ENCODE measurements at regions not wholly inside any gene's neighbourhood (a gene's known extent, or its start where the extent isn't known, plus 50 kb on each side); places are given as distances from the start of the nearest gene placed in this dataset.

- H3K4me3 ChIP-seq (ENCODE audit: low read depth, low read length), result no peak overlapping the region
- no peak for DNase-seq (ENCODE audit: low read depth)
- no peak for TF ChIP-seq CTCF (IDR thresholded peaks at IDR 0.05; ENCODE audit: insufficient read depth, low read depth, low read length, missing control alignments)
These were observed 76.5 kb upstream of the ITPRID1 start for GRCh38 chr7:31437250-31437865.

- no peak overlapping the region for H3K4me3 ChIP-seq (ENCODE audit: low read depth, low read length)
- no peak for DNase-seq (ENCODE audit: low read depth)
- no peak for TF ChIP-seq CTCF (IDR thresholded peaks at IDR 0.05; ENCODE audit: insufficient read depth, low read depth, low read length, missing control alignments)
These were observed 74.7 kb upstream of the ITPRID1 start for GRCh38 chr7:31439165-31439564.

- no peak for DNase-seq (ENCODE audit: low read depth)
- TF ChIP-seq CTCF (IDR thresholded peaks at IDR 0.05; ENCODE audit: insufficient read depth, low read depth, low read length, missing control alignments), result no peak
- H3K4me3 ChIP-seq (ENCODE audit: low read depth, low read length), result no peak overlapping the region
These were observed 73.4 kb upstream of the ITPRID1 start for GRCh38 chr7:31440511-31440910.

GRCh38 chr7:31442626-31443025, 71.3 kb upstream of the ITPRID1 start:
- TF ChIP-seq CTCF (IDR thresholded peaks at IDR 0.05; ENCODE audit: insufficient read depth, low read depth, low read length, missing control alignments), result no peak
- no peak for DNase-seq (ENCODE audit: low read depth)
- no peak overlapping the region for H3K4me3 ChIP-seq (ENCODE audit: low read depth, low read length)

- no peak overlapping the region for H3K4me3 ChIP-seq (ENCODE audit: low read depth, low read length)
- peak; percentile 49 for DNase-seq (ENCODE audit: low read depth)
- peak; percentile 67 for TF ChIP-seq CTCF (IDR thresholded peaks at IDR 0.05; ENCODE audit: insufficient read depth, low read depth, low read length, missing control alignments)
These were observed 70.4 kb upstream of the ITPRID1 start for GRCh38 chr7:31443457-31443856.

GRCh38 chr7:31444196-31444595, 69.7 kb upstream of the ITPRID1 start:
- no peak for DNase-seq (ENCODE audit: low read depth)
- H3K4me3 ChIP-seq (ENCODE audit: low read depth, low read length), result no peak overlapping the region
- TF ChIP-seq CTCF (IDR thresholded peaks at IDR 0.05; ENCODE audit: insufficient read depth, low read depth, low read length, missing control alignments), result no peak

- DNase-seq (ENCODE audit: low read depth), result no peak
- no peak overlapping the region for H3K4me3 ChIP-seq (ENCODE audit: low read depth, low read length)
- no peak for TF ChIP-seq CTCF (IDR thresholded peaks at IDR 0.05; ENCODE audit: insufficient read depth, low read depth, low read length, missing control alignments)
These were observed 68.1 kb upstream of the ITPRID1 start for GRCh38 chr7:31445686-31446355.

Measured in GM12865 (cell line).